ENCODE measurements at regions not wholly inside any gene's neighbourhood (a gene's known extent, or its start where the extent isn't known, plus 50 kb on each side); places are given as distances from the start of the nearest gene placed in this dataset.

GRCh38 chr3:30252474-30252873, 353.9 kb upstream of the TGFBR2 start:
- no peak for DNase-seq
- Histone ChIP-seq H3K4me3 (no peak overlapping the region), H3K4me1 (ENCODE audit: insufficient read depth) (no peaks in the 10 kb centered on the region), H3K9me3 (no peaks in the 10 kb centered on the region), H3K36me3 (no peaks in the 10 kb centered on the region), H3K27me3 (no peaks in the 10 kb centered on the region), H3K27ac (no peak overlapping the region)
- intact Hi-C loops (cut with DNase I) = no loop called here
- TF ChIP-seq POLR2A (IDR thresholded peaks at IDR 0.05) = no peak
- TF ChIP-seq CTCF (IDR thresholded peaks at IDR 0.05) = no peak

- Histone ChIP-seq H3K9me3 (no peaks in the 10 kb centered on the region), H3K4me1 (ENCODE audit: insufficient read depth) (no peaks in the 10 kb centered on the region), H3K4me3 (no peak overlapping the region), H3K27me3 (no peaks in the 10 kb centered on the region), H3K27ac (no peak overlapping the region), H3K36me3 (no peaks in the 10 kb centered on the region)
- TF ChIP-seq EP300 (IDR thresholded peaks at IDR 0.05) (no peak), CTCF (IDR thresholded peaks at IDR 0.05) (no peak), POLR2A (IDR thresholded peaks at IDR 0.05) (no peak)
- intact Hi-C loops (cut with DNase I) = no loop called here
- WGBS, 3 donors = 81 to 93% (median 90%) methylated on average over 1 of the region's 1 CpG
- no peak for DNase-seq
Observed at GRCh38 chr3:30253832-30254231, 352.6 kb upstream of the TGFBR2 start.

- no peaks in the 10 kb centered on the region for H3K4me1 ChIP-seq (ENCODE audit: insufficient read depth)
- WGBS, 3 donors = 89 to 95% (median 89%) methylated on average over 1 of the region's 1 CpG
- no peak overlapping the region for H3K4me3 ChIP-seq
- intact Hi-C loops (cut with DNase I) = no loop called here
- H3K36me3 ChIP-seq = no peaks in the 10 kb centered on the region
- H3K27me3 ChIP-seq = no peaks in the 10 kb centered on the region
- TF ChIP-seq EP300 (IDR thresholded peaks at IDR 0.05) (no peak), POLR2A (IDR thresholded peaks at IDR 0.05) (no peak), CTCF (IDR thresholded peaks at IDR 0.05) (no peak)
- no peaks in the 10 kb centered on the region for H3K9me3 ChIP-seq
- DNase-seq = no peak
- no peak overlapping the region for H3K27ac ChIP-seq
Observed at GRCh38 chr3:30256474-30256873, 349.9 kb upstream of the TGFBR2 start.

GRCh38 chr3:30258426-30259392, 347.7 kb upstream of the TGFBR2 start:
- DNase-seq = no peak
- WGBS, 3 donors = 79 to 87% (median 81%) methylated on average over 4 of the region's 4 CpGs
- no peaks in the 10 kb centered on the region for H3K4me1 ChIP-seq (ENCODE audit: insufficient read depth)
- TF ChIP-seq POLR2A (IDR thresholded peaks at IDR 0.05) (no peak), CTCF (IDR thresholded peaks at IDR 0.05) (no peak), EP300 (IDR thresholded peaks at IDR 0.05) (no peak)
- no peaks in the 10 kb centered on the region for H3K9me3 ChIP-seq
- H3K4me3 ChIP-seq = no peak overlapping the region
- no peak overlapping the region for H3K27ac ChIP-seq
- no peaks in the 10 kb centered on the region for H3K27me3 ChIP-seq
- no peaks in the 10 kb centered on the region for H3K36me3 ChIP-seq
- intact Hi-C loops (cut with DNase I) = no loop called here
